GM19328 (cell line): ENCODE measurements at regions not wholly inside any gene's neighbourhood (a gene's known extent, or its start where the extent isn't known, plus 50 kb on each side); places are given as distances from the start of the nearest gene placed in this dataset.

Experiments used
- ATAC-seq: cut with Tn5 transposase; IDR thresholded peaks from one replicate; pipeline ENCODE4 v1.9.1; 2021; ENCODE audit warnings: mild to moderate bottlenecking, moderate library complexity; ENCODE audit not compliant: unreplicated experiment

DNA sequence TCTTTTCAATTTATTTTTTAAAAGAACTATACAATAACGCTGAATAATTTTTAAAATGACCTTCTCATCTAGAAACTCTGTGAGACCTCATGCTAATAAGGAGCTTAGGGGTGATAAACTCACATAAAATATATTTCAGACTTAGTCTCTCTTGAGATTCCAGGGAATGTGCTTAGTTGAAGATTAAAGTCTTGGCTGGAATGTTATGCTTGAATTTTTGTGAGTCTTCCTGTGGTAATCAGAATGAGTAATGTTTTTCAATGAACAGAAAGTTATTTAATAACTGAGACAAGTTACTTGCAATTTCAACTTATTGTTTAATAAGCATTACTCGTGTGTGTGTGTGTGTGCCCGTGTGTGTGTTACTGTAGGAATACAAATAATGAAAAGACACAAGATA is 379.9 kb upstream of the EPHA7 start:
- ATAC-seq = no peak

DNA sequence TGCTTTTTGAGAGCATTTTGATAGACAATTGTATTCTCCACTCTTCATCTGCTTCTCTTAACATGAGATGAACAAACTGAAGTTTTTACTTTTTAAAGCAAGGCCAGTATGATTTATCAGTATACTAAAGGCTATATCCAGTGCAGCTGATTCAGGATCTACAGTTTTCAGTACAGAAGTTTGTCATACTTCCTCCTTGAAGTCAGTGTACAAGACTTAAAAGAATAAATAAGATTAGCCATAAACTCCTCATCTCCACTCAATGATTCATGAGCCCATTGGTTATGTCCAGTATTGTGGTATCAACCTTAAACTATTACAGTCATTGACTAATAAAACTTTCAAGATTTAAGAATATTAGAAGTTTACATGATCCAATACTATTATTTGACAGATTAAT is 374.8 kb upstream of the EPHA7 start:
- no peak for ATAC-seq

DNA sequence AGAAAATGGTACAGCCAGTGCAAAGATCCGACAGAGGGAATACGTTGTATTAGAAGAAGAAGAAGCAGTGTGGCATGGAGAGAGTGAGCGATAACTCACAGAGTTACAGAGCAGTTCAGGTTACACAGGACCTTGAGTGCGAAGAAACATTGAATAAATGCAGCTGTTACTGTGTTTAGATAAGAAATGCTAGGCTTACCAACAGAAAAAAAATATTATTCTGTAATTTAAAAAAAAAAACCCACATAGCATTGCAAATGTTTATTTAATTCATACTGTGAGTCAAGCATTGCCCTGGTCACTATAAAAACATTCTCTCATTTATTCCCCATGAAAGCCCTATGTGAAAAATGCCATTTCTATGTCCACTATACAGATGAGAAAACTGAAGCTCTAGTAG is 373.4 kb upstream of the EPHA7 start:
- no peak for ATAC-seq

DNA sequence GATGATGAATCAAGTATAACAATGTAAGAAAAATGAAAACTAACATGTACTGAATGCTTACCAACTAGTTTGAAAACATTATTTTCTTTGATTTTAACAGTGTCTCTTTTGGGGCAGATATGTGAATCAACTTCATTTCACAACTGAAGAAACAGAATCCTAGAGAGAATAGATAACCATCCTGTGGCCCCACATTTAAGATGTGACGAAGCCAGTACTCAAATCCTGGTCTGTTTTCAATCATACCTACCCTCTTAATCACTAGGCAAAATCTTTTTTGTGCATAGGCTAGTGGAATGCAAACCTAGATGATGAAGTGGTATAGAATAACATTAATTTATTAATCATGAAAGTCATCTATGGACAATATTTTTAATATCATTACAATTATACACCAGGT is 371.6 kb upstream of the EPHA7 start:
- no peak for ATAC-seq

DNA sequence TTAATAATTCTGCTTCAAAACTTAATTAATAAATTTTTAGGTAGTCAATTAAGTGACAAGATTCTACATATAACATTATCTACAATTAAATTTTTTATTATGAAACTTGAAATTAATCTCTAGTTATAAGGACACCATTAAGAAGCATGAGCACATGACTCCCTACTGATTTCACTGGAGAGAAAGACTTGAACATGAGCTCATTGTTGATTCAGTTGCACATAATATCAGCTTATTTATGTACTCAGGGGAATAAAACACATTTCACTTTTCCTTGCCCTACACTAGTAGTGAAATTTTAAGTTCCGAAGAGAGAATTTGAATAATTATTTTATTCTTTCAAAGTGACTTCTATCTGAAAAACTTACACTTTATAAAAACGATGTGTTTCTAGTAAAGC is 370.2 kb upstream of the EPHA7 start:
- ATAC-seq = no peak

DNA sequence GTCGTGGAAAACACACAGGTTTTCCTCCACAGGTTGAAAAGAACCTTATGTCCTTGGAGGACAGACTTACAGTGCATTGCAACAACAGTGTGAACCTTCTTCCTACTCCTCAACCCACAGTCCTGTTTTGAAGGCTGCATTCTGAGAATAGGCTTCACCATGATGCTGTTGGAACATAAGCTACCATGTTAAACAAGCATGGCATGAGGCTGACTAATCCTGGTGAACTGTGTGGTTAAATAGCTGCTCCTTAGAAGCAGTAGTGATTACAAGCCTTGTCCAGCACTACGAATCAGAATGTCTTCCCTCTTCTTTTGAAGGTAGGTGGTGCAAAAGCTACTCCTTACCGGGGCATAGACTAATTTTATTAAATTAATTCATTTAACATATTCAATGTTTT is 368.5 kb upstream of the EPHA7 start:
- ATAC-seq = no peak

DNA sequence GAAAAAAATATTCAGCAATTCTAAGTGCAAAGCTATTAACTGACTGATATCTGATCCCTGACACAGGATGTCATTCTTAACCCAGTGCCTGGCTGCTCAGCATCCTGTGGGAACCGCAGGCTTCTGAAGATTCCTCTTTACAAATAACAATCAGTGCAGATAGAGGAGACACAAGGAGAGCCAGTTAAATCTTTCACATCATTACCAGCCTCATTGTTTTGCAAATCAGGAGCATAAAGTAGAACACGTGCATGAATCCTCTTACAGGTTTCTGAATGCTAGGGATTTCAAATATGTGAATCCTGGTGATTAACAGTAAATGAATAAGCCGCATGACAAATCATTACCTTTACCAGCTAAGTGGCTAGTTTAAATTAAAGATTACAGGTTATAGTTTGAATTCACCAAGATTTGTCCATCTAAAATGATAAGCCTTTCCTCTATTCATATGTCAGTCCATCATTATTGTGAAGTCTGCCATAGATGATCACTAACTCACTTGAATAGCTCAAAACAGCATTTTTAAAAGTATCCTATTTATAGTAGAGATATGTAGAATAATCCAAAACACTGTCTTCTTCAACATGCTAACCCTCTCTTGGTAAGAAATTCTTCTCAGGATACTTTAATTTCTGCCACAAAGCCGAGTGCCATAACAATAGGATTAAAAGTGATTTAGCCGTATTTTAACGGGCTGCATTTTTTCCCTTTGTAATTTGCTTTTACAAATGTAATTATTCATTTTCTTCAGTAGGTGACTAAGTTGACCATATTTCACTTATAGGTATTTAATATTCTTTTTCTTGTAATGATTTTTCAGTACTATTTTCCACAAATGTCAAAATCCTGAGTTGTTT is 367.3 kb upstream of the EPHA7 start:
- ATAC-seq = no peak

DNA sequence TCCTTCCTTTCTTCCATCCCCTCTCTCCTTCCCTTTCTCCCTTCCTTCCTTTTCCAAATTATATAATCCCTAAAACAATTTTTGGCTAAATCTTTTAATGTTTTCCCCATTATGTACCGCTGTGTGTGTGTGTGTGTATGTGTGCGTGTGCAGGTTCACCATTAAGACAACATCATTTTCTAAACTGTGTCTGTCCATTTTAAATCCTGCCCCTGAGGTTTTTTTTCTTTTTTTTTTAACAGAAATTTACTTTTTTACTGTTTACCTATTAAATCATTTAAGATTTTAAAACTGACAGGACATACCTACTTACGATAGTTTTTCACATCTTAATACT is 366.3 kb upstream of the EPHA7 start:
- no peak for ATAC-seq

DNA sequence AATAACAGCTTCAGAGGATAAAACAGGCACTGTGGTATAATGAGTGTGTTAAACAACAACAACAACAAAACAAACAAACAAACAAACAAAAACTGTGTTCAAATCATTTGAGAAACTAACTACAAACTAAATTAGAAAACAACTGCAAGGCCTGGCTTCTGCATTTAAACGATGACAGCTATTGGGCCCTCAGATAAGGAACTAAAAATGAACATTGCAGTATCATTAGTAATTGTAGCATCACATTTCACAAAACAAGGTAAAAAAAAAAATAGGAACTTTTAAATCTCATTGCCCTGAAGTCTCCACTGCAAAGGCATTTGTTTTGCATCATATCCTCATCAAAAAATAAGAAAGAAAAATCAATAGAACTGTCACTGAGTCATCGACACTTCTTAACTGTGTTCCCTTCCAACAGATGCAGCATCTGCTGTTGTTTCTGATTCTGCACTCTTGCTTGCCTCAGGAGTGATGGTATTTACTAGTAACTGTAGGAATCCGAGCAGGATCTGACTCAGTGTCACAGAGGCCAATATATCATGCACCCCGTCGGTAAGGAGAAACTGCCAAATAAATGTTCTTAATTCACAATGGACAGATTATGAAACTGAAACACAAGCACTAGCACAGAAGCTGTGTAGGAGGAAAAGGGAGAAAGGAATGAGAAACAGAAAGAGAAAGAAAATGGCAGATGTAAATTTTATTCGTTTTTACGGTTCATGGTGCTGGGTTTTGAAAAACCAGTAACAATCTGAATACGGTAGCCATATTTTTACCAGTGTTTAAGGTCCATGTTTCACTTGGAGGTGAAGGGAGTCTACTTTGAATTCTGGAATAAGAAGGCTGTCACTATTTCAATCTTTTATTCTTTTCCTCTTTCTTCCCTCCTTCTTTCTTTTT is 365.7 kb upstream of the EPHA7 start:
- no peak for ATAC-seq

DNA sequence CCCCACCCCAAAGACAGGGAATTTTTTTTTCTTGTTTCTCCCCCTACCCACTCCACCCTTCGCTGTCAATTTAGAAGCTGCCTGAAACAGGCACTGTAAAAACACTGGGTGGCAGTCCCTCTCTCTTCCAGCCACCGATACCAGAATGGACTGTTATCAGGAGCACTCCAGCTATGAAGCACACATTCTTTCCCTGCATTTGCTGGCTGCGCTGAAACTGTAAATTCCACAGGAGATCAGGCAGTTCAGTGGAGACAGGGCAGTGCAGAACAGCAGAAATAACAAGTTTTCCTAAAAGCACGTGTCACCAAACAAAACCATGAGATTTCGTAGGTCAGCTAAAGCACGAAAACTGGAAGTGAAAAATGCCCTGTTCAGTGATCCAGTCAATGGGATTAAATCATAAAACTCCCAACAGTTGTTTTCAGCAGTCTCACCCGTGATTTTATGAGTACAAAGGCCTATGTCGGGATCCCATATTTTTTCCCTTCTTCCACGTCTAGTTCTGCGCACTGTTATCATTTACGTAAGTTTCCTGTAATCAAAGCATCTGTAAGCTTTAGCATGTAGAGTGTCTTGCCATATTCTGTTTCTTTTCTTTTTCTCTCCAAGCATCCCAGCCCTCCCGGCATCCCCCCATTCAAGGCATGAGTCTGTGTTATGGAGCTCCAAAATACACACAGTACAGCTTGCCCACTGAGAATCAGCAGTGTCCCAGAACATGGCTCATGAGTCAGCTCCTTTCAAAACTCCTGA is 359.9 kb upstream of the EPHA7 start:
- ATAC-seq = no peak

DNA sequence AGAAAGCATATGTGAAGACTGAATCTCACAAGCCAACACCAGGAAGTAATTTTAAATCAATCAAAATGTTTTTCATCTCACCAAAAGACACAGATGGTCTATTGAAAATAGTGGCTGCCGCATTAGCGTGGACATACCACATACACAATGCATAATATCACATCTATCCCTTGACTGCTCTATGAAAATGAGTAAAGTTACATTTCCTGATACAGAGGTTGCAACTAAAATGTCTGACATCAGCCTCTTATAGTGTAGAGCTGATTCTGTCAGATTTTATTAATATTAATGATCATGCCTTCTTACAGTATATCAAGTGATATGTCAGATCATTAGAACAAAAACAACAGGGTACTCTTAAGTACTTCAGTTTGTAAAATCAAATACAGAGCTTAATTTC is 339.8 kb upstream of the EPHA7 start:
- no peak for ATAC-seq

DNA sequence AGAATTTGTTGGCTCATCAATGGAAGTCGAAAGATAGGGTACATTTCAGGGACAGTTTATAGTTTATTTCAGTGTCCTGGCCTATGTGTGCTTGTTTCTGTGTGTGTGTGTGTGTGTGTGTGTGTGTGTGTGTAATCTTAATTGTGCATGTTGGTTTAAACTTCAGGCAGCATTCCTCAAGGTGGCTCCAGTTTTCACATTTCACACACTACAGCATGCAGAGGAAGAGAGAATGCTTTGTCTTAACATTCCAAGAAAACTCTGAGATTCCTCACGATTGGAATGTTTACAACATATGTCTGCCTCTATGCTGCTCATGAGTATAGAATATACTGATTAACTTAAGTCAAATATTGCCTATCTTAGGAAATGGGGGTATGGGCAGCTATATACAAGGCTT is 332.6 kb upstream of the EPHA7 start:
- ATAC-seq = no peak

DNA sequence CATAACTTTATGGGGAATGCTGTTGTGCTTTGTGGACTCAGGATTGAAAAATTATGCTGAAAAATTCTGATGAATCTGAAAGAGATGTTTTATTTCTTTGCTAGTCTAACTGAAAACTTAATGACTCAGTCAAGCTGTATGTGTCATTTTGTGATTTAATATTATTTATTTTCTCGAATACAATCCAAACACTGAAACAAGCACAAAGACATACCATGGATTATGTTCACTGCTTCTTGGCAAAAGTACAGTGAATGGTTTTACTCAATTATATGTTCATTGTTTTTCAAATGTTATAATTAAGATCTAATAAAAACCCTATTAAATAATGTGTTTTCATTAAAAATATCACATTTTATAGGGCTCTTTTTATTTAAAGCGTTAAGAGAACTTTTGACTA is 330.6 kb upstream of the EPHA7 start:
- ATAC-seq = no peak

DNA sequence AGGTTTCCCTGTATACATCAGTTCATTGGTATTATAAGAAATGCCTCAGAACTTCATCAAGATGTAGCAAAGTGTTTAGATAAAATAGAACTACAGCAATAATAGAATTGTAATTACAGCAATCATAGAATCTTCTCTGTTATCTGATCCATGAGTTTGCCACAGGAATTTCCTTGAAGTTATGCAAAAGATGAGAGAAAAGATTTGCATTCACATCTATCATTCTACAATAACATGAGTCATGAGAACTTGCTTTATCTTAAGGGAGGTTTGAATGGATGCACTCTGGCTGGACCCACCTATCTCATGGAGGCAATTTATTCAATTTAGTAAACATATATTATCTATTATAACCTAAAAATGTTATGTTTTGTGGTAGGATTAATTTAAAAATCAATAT is 329.8 kb upstream of the EPHA7 start:
- no peak for ATAC-seq

DNA sequence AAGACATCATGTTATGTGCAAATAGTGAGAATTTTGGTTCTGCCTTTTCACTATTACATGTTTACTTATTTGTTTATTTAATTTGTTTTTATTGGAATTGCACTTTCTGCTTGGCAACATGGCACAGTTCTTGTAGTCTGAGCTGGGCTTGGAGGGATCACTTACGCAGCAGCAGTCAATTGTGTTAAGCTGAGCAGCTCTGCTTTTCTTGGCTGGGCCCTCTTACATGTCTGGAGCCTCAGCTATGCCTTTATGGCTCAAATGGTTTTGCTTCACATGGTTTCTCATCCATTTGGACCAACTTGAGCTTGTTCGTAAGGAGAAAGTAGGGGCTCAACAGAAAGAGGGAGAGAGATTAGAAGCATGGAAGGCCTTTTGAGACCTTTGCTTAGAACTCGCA is 327.5 kb upstream of the EPHA7 start:
- ATAC-seq = no peak

DNA sequence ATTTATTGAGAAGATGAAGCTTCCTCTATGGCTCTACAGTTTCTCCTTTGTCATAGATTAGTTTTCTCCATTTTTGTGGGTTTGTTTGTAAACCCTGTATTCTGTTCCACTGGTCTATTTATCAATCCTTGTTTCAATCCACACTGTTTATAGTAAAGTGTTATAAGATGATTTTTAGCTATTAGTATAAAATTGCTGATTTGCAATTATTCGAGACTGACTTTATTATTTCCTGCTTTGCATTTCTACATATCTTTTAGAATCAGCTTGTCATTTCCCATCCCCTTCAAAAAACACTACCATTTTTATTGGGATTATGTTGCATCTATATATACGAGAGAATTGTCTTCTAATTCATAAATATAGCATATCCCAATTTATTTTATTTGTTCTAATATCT is 325.9 kb upstream of the EPHA7 start:
- no peak for ATAC-seq

DNA sequence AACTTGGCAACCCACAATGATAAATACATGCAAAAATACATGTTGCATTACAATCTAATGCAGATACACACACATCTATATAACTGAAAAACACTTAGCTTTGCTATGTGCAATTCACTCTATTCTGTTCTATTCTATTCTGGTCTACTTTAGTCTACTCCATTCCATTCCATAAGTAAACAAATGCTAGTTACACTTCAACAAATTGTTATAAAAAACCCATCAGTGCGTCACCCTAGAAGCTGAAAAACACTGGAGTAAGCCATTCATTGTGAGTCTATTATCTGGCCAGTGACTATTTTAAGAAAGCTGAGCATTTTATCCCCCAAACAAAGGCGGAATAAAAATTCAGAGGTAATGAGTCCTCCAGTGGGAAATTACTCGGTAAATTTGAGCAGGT is 315.7 kb upstream of the EPHA7 start:
- no peak for ATAC-seq

DNA sequence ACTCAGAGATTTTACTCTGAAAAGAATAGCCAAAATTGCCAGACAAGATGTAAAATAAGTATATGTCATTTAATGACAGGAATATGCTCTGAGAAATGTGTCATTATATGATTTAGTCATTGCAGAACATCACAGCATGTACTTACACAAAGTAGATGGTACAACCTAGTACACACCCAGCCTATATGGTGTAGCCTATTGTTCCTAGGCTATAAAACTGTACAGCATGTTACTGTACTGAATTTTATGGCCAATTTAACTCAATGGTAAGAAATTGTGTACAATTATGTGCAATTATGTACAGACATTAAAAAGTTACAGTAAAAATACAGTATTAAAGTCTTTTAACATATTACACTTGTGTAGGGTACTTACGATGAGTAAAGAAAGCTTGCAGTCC is 311.9 kb upstream of the EPHA7 start:
- ATAC-seq = no peak

DNA sequence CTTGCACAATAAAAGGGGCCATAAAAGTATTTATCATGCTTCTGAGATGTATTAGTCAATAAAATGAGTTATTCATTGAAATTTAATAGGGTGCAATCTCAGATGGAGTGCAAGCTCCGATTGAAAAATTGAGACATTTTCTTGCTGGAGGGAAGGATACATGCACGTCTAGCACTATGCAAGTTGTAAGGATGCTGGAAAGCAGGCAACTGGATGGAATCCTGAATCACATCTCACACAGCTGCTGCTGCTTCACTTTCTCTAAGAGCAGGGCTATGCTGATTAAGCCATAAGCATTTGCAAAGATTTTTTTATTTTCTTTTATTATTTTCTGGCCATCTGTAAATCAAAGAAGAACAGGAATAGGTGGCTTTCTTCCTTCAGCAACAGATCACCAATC is 308.8 kb upstream of the EPHA7 start:
- ATAC-seq = no peak

DNA sequence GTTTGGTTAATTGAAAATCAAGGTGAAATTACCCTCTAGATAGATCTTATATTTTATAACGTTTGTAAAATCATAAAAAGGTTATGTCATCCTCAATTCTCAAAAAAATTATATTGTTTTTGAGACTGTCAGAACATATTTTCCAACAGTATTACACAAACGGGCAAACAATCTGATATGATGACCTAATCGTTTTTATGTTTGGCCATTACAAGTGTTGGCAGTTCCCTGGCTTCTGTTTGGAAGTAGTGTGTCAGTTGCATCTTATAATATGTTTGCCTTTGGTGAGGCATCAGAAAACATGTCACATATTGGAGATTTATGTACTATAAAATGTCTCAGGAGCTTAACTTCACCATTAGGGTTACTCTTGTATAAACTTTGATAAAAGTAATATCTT is 308.1 kb upstream of the EPHA7 start:
- ATAC-seq = no peak

DNA sequence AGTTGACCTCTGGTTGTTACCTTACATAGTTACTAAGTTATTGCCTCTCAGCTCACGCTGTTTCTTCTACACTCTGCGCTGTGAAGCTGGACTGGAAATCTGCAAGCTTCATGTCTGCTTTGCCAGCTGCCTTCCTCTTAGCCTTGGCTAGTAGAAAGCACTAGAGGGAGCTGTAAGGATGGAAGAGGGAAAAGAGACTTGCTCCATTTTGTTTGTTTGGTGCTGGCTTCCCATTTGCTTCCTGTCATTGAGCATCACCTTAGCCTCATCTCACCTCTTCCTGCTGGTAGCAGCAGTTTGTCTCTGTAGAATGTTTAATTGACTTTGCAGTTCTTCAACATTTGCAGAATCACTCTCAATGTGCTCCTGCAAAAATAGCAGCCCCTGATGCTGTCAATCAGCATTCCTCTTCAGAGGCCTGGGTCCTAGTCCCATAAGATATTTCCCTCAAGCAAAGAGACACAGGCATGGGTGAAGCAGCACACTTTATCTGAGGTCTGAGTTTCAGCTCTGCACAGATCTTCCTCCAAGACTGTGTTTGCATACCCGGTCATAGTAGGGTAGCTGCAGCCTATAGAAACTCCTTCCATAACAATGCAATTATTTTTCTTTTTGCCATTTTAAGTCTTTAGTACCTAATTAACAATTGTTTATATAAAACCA is 302.2 kb upstream of the EPHA7 start:
- ATAC-seq = no peak
